ENCODE measurements at regions not wholly inside any gene's neighbourhood (a gene's known extent, or its start where the extent isn't known, plus 50 kb on each side); places are given as distances from the start of the nearest gene placed in this dataset.

DNA sequence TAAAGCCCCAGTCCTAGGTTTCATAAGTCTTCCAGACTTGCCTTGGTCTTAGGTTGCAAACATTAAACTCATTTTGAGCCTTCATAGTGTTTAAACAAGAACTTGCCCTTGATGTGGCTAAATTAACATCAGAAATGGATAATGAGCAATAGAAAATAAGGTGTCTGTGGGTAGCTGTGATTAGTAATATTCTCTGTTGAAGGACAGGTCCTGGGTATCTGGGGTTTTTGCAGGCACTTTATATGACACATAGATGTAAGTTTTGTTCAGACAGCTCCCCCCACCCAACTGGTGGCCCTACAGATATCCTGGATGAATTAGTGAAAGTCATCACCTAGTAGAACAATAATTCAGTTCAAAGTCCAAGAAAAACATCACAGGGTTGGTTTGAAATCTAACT, 272.5 kb downstream of the PTTG2 start:
- no peak for DNase-seq (ENCODE audit: low read depth in 1 of 2, low spot score in 1 of 2)
- TF ChIP-seq POLR2AphosphoS5 (IDR thresholded peaks at IDR 0.05; ENCODE audit: low read depth) (no peak), GABPA (IDR thresholded peaks at IDR 0.05; ENCODE audit: low read depth) (no peak), SPI1 (IDR thresholded peaks at IDR 0.05; ENCODE audit: borderline replicate concordance, low read depth) (no peak)
- TF ChIP-seq, protein P1, sequence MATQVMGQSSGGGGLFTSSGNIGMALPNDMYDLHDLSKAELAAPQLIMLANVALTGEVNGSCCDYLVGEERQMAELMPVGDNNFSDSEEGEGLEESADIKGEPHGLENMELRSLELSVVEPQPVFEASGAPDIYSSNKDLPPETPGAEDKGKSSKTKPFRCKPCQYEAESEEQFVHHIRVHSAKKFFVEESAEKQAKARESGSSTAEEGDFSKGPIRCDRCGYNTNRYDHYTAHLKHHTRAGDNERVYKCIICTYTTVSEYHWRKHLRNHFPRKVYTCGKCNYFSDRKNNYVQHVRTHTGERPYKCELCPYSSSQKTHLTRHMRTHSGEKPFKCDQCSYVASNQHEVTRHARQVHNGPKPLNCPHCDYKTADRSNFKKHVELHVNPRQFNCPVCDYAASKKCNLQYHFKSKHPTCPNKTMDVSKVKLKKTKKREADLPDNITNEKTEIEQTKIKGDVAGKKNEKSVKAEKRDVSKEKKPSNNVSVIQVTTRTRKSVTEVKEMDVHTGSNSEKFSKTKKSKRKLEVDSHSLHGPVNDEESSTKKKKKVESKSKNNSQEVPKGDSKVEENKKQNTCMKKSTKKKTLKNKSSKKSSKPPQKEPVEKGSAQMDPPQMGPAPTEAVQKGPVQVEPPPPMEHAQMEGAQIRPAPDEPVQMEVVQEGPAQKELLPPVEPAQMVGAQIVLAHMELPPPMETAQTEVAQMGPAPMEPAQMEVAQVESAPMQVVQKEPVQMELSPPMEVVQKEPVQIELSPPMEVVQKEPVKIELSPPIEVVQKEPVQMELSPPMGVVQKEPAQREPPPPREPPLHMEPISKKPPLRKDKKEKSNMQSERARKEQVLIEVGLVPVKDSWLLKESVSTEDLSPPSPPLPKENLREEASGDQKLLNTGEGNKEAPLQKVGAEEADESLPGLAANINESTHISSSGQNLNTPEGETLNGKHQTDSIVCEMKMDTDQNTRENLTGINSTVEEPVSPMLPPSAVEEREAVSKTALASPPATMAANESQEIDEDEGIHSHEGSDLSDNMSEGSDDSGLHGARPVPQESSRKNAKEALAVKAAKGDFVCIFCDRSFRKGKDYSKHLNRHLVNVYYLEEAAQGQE (IDR thresholded peaks at IDR 0.05; ENCODE audit: insufficient replicate concordance, low read depth), result no peak
- TF ChIP-seq, protein P2, sequence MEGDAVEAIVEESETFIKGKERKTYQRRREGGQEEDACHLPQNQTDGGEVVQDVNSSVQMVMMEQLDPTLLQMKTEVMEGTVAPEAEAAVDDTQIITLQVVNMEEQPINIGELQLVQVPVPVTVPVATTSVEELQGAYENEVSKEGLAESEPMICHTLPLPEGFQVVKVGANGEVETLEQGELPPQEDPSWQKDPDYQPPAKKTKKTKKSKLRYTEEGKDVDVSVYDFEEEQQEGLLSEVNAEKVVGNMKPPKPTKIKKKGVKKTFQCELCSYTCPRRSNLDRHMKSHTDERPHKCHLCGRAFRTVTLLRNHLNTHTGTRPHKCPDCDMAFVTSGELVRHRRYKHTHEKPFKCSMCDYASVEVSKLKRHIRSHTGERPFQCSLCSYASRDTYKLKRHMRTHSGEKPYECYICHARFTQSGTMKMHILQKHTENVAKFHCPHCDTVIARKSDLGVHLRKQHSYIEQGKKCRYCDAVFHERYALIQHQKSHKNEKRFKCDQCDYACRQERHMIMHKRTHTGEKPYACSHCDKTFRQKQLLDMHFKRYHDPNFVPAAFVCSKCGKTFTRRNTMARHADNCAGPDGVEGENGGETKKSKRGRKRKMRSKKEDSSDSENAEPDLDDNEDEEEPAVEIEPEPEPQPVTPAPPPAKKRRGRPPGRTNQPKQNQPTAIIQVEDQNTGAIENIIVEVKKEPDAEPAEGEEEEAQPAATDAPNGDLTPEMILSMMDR (IDR thresholded peaks at IDR 0.05; ENCODE audit: insufficient read depth, low read length), result no peak
- Histone ChIP-seq H3K4me3 (replicated peaks; ENCODE audit: insufficient read depth, low read length) (no peak overlapping the region), H3K27me3 (ENCODE audit: insufficient read depth, poor library complexity, severe bottlenecking) (no peaks in the 10 kb centered on the region), H3K27ac (replicated peaks) (no peak overlapping the region)

DNA sequence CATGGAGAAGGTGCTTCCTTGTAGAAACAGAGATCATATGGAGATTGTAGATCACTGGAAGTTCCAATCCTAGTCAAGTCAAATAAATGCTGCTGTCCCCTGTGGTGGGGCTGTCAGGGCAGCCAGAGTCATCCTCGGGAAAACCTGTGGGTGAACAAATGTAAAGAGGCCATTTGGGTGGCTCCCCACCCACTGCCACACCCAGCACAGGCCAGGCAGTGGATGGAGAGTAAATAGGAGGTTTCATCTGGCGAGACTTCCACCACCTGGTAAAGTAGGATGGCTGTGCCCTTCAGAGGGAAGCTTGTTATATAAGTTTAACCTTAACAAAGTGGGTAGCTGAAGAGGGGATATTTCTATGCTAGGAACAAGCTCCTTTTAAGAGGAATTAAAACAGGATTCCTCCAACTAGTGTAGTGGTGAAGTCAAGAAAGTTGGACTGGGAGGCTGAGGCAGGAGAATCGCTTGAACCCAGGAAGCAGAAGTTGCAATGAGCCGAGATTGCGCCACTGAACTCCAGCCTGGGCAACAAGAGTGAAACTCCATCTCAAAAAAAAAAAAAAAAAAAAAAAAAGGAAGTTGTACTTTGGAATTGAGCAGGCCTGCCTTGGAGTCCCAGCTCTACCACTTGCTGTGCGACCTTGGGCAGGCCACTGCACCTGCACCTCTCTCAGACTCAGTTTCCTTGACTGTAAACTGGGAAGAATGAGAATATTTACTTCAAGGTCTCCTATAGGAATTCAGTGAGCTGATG, 273.7 kb downstream of the PTTG2 start:
- peak; percentile 26 to 83 for DNase-seq (ENCODE audit: low read depth in 1 of 2, low spot score in 1 of 2)
- no peaks in the 10 kb centered on the region for H3K27me3 ChIP-seq (ENCODE audit: insufficient read depth, poor library complexity, severe bottlenecking)
- H3K4me3 ChIP-seq (replicated peaks; ENCODE audit: insufficient read depth, low read length), result no peak overlapping the region
- TF ChIP-seq SPI1 (IDR thresholded peaks at IDR 0.05; ENCODE audit: borderline replicate concordance, low read depth), result peak; percentile 33; the same call in 1 of the 2 replicates
- TF ChIP-seq, protein P2 (IDR thresholded peaks at IDR 0.05; ENCODE audit: insufficient read depth, low read length), result no peak
- no peak for TF ChIP-seq GABPA (IDR thresholded peaks at IDR 0.05; ENCODE audit: low read depth)
- H3K27ac ChIP-seq (replicated peaks), result no peak overlapping the region

DNA sequence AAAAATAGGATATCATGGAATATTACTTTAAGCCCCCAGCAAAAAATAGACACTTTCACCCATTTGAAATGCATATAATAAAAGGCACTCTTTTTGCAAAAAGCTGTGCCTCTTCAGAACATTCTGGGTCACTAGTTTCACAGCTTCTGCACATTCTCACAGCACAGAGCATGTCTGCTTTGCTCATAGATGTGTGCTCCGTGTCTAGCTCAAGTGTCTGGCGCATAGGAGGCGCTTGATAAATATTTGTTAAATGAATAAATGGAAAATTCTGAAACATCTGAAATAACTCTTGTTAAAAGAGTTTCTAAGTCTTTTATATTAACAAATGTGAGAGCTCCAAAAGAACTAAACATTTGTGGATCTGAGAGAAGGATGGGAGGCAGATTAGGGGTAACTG, 275.2 kb downstream of the PTTG2 start:
- no peak overlapping the region for H3K4me3 ChIP-seq (replicated peaks; ENCODE audit: insufficient read depth, low read length)
- H3K27ac ChIP-seq (replicated peaks), result no peak overlapping the region
- no peaks in the 10 kb centered on the region for H3K27me3 ChIP-seq (ENCODE audit: insufficient read depth, poor library complexity, severe bottlenecking)
- TF ChIP-seq POLR2AphosphoS5 (IDR thresholded peaks at IDR 0.05; ENCODE audit: low read depth), result no peak
- TF ChIP-seq, protein P1 (IDR thresholded peaks at IDR 0.05; ENCODE audit: insufficient replicate concordance, low read depth), result no peak
- TF ChIP-seq, protein P2 (IDR thresholded peaks at IDR 0.05; ENCODE audit: insufficient read depth, low read length), result no peak
- no peak for TF ChIP-seq GABPA (IDR thresholded peaks at IDR 0.05; ENCODE audit: low read depth)
- no peak for TF ChIP-seq SPI1 (IDR thresholded peaks at IDR 0.05; ENCODE audit: borderline replicate concordance, low read depth)
- no peak for DNase-seq (ENCODE audit: low read depth in 1 of 2, low spot score in 1 of 2)

All from HL-60 (cell line).